Osteocyte (in vitro differentiated cells): ENCODE measurements at regions not wholly inside any gene's neighbourhood (a gene's known extent, or its start where the extent isn't known, plus 50 kb on each side); places are given as distances from the start of the nearest gene placed in this dataset.

ENCODE experiments used
- DNase-seq: peaks from one replicate; pipeline ENCODE4 v3.0.0; 2021; ENCODE audit warnings: mixed read lengths; ENCODE audit not compliant: unreplicated experiment; ENCODE audit errors: extremely low spot score
- H3K27ac Mint-ChIP-seq: one replicate; pipeline ENCODE4 v1.8.0; 2021; ENCODE audit warnings: mild to moderate bottlenecking, mixed read lengths; ENCODE audit not compliant: unreplicated experiment
- H3K27me3 Mint-ChIP-seq: one replicate; pipeline ENCODE4 v1.8.0; 2021; ENCODE audit warnings: mixed read lengths; ENCODE audit not compliant: unreplicated experiment
- H3K36me3 Mint-ChIP-seq: one replicate; pipeline ENCODE4 v1.8.0; 2021; ENCODE audit warnings: mixed read lengths; ENCODE audit not compliant: unreplicated experiment
- H3K4me1 Mint-ChIP-seq: one replicate; pipeline ENCODE4 v1.8.0; 2021; ENCODE audit warnings: mixed read lengths; ENCODE audit not compliant: unreplicated experiment
- H3K4me3 Mint-ChIP-seq: one replicate; pipeline ENCODE4 v1.8.0; 2021; ENCODE audit warnings: mild to moderate bottlenecking, moderate library complexity, mixed read lengths; ENCODE audit not compliant: unreplicated experiment
- H3K9me3 Mint-ChIP-seq: one replicate; pipeline ENCODE4 v1.8.0; 2021; ENCODE audit warnings: mixed read lengths; ENCODE audit not compliant: unreplicated experiment
- CTCF ChIP-seq: fragments of 200-600 bp; sonication (generic); IDR thresholded peaks from 2 replicates; pipeline ENCODE4 v1.5.0; 2021; ENCODE audit warnings: antibody characterized with exemption, mild to moderate bottlenecking, moderate library complexity

DNA sequence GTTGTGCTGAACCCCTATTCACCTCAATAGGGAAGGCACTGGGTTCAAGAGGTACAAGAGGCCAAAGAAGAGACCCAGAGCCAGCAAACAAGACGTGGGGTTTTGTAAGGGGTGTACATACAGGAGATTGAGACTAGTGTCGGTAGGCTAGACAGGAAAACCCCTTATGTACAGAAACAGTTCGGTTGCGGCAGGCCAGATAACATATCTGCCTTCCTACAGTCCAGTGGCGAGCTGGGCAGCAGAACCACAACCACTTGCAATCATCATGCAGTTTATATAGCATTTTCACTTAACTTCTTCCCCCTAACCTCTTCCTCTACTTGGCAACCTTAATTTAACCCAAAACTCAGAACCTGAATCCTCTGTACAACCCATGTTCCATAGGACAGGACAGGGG is 422.2 kb downstream of the PDHA2 start:
- no peaks in the 10 kb centered on the region for H3K9me3 Mint-ChIP-seq
- H3K27me3 Mint-ChIP-seq, result peaks cover 2% of the 10 kb centered on the region
- no peak for DNase-seq

GRCh38 chr4:96263291-96263690 is 423.4 kb downstream of the PDHA2 start:
- TF ChIP-seq CTCF, result no peak
- Mint-ChIP-seq H3K9me3 (no peaks in the 10 kb centered on the region), H3K27ac (no peak overlapping the region), H3K27me3 (peaks cover 11% of the 10 kb centered on the region), H3K4me1 (no peaks in the 10 kb centered on the region), H3K36me3 (no peaks in the 10 kb centered on the region), H3K4me3 (no peak overlapping the region)
- DNase-seq, result no peak

More for the DNA sequence above, 422.2 kb downstream of the PDHA2 start:
- Mint-ChIP-seq H3K27ac (no peak overlapping the region), H3K4me1 (no peaks in the 10 kb centered on the region), H3K4me3 (no peak overlapping the region), H3K36me3 (no peaks in the 10 kb centered on the region)
- TF ChIP-seq CTCF, result no peak

DNA sequence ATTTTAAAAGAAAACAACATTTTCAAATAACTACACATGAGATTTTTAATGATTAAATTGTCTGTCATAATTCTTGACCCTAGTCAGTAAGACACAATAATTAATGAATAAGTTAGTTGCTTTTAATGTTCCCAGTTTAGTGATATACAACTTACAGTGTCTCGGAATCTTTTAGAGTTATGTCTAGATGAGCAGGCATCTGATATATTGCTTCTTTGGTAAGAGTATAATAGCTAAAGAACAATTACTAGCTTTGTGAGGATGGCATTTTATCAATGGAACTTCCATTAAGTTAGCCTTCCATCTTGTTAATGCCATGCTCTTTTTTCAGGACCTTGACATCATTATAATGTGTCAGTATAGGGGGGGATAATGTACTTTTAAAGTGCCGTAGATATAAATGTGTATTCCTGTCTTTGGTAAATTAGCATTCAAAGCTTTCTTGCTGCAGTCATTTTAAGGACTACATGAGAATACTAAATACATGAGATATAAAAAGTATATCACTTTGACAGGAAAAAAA is 425.1 kb downstream of the PDHA2 start:
- H3K4me1 Mint-ChIP-seq, result no peaks in the 10 kb centered on the region
- no peak for TF ChIP-seq CTCF

DNA sequence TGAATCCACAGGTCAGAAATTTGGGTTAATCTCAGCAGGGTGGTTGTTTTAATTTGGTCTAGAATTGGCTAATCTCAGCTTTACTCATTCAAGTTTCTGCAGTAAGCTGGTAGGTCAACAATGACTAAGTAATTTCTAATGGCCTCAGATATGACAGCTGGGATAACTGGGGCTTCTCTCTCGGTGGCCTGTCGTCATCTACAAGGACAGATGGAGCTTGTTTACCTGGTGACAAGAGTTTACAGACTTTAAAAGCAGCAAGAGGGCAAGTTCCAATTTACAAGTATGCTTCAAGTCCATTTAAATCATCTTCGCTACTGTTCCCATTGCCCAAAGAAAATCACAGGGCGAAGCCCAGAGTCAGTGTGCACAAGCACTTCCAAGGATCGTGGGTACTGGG is 453.9 kb downstream of the PDHA2 start:
- TF ChIP-seq CTCF, result no peak
- Mint-ChIP-seq H3K27me3 (peaks cover 6% of the 10 kb centered on the region), H3K27ac (no peak overlapping the region), H3K9me3 (no peaks in the 10 kb centered on the region), H3K4me3 (no peak overlapping the region), H3K4me1 (no peaks in the 10 kb centered on the region), H3K36me3 (no peaks in the 10 kb centered on the region)
- DNase-seq, result no peak

More for the DNA sequence above, 425.1 kb downstream of the PDHA2 start:
- no peaks in the 10 kb centered on the region for H3K36me3 Mint-ChIP-seq
- H3K9me3 Mint-ChIP-seq, result no peaks in the 10 kb centered on the region
- H3K4me3 Mint-ChIP-seq, result no peak overlapping the region
- peaks cover 9% of the 10 kb centered on the region for H3K27me3 Mint-ChIP-seq
- H3K27ac Mint-ChIP-seq, result no peak overlapping the region
- no peak for DNase-seq

DNA sequence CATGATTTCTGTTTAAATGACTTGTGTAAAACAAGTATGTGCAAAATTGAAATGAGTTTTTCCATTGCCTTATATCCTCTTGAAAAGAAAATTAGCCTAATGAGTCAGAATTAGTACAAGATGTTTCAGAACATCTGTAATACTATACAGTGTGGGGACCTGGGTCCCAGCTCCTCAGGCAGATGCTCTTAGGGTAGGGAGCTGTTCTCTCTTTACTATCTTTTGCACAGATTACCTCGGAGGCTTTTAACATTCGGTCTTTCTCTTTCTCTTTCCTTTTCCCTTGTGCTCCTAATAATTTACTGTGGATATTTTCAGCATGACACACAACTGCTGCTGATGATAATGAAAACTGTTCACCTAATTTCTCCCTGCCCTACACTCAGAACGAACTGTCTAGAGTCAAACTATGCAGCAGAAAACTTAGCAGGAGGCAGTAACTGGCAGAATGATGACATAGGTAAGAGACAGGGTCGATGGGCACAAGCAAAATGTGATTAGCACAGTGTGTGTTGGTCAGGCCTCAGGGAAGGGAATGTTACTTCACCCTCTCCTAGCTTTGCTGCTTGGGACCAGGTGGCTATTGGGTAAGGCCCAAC is 455.3 kb downstream of the PDHA2 start:
- H3K36me3 Mint-ChIP-seq, result no peaks in the 10 kb centered on the region

More for the DNA sequence above, 455.3 kb downstream of the PDHA2 start:
- no peaks in the 10 kb centered on the region for H3K9me3 Mint-ChIP-seq
- no peaks in the 10 kb centered on the region for H3K4me1 Mint-ChIP-seq
- no peak for DNase-seq
- TF ChIP-seq CTCF, result no peak
- no peak overlapping the region for H3K27ac Mint-ChIP-seq
- no peaks in the 10 kb centered on the region for H3K27me3 Mint-ChIP-seq
- no peak overlapping the region for H3K4me3 Mint-ChIP-seq
